Panc1 (cell line): ENCODE measurements at regions not wholly inside any gene's neighbourhood (a gene's known extent, or its start where the extent isn't known, plus 50 kb on each side); places are given as distances from the start of the nearest gene placed in this dataset.

Experiments used
- ATAC-seq: fragments of 200-7000 bp; cut with Tn5 transposase; 2 replicates; pipeline ENCODE4 v1.9.1; 2020; ENCODE audit warnings: mild to moderate bottlenecking, moderate library complexity
- BruUV-seq: library from RNA; stranded (reverse); fragments of 400-500 nt; replicated peaks from 2 replicates; lab custom pipeline; 2021; lab: Mats Ljungman, UMichigan
- CTCF ChIA-PET: fragments of 300-600 bp; sonication (Branson Sonifier 250); formaldehyde crosslinking; loops from one replicate; lab custom pipeline; 2022; ENCODE audit warnings: antibody characterized with exemption; lab: Charles Lee
- POLR2A ChIA-PET: fragments of 300-600 bp; sonication (Branson Sonifier 250); formaldehyde crosslinking; loops from one replicate; lab custom pipeline; 2022; ENCODE audit warnings: antibody characterized with exemption; lab: Charles Lee
- DNase-seq: peaks from one replicate; pipeline ENCODE4 v3.0.0-alpha.2; 2010; ENCODE audit warnings: low read depth, low spot score
- H3K27ac ChIP-seq: 2 replicates; pipeline ENCODE4 v1.5.1; 2011; ENCODE audit warnings: mild to moderate bottlenecking, low read length, inconsistent platforms
- H3K27me3 ChIP-seq: fragments of 200-500 bp; sonication (Bioruptor generic); 2 replicates; pipeline ENCODE4 v1.6.0; 2014; ENCODE audit warnings: low read length, inconsistent platforms; ENCODE audit not compliant: control insufficient read depth, insufficient read depth
- H3K36me3 ChIP-seq: fragments of 200-500 bp; sonication (Bioruptor generic); 2 replicates; pipeline ENCODE4 v1.5.1; 2014; ENCODE audit warnings: inconsistent platforms, mild to moderate bottlenecking, low read length, moderate library complexity; ENCODE audit not compliant: control insufficient read depth, insufficient read depth
- H3K4me1 ChIP-seq: 2 replicates; pipeline ENCODE4 v1.5.1; 2011; ENCODE audit warnings: inconsistent platforms, mild to moderate bottlenecking, low read length, moderate library complexity; ENCODE audit not compliant: control insufficient read depth, insufficient read depth
- H3K4me3 ChIP-seq, 2 experiments: 2 replicates each; pipeline ENCODE4 v1.5.1; 2011 to 2012; ENCODE audit warnings: low read depth in 2 of 2, low read length in 2 of 2, mild to moderate bottlenecking in 2 of 2, inconsistent platforms in 1 of 2, moderate library complexity in 1 of 2
- H3K9me3 ChIP-seq: fragments of 200-500 bp; sonication (Bioruptor generic); 2 replicates; pipeline ENCODE4 v1.5.1; 2014; ENCODE audit warnings: low read depth, mild to moderate bottlenecking, inconsistent platforms, low read length, moderate library complexity; ENCODE audit not compliant: control insufficient read depth, insufficient read depth
- POLR2AphosphoS5 ChIP-seq: IDR thresholded peaks from 2 replicates; pipeline ENCODE4 v1.6.1; 2012; ENCODE audit warnings: mild to moderate bottlenecking, low read depth, low read length, moderate library complexity
- SIN3A ChIP-seq: IDR thresholded peaks from 2 replicates; pipeline ENCODE4 v1.6.1; 2012; ENCODE audit warnings: low read depth, mild to moderate bottlenecking, low read length, moderate library complexity, borderline replicate concordance; ENCODE audit not compliant: insufficient read depth
- TCF7L2 ChIP-seq: IDR thresholded peaks from 2 replicates; pipeline ENCODE4 v1.6.1; 2011; ENCODE audit warnings: mild to moderate bottlenecking, low read depth, low read length, inconsistent platforms
- in situ Hi-C: cut with HindIII; loops from 2 replicates; pipeline ENCODE4 v1.10.0; 2016; ENCODE audit warnings: low sequenced_read_pairs, low pct_unique_long_range_greater_than_20kb
- intact Hi-C: fragments of 100-400 bp; cut with micrococcal nuclease; formaldehyde crosslinking; loops from one replicate; pipeline ENCODE4 v1.10.0; 2022; ENCODE audit not compliant: unreplicated experiment
- TF ChIP-seq, protein P1 (sequence below), 2 experiments: IDR thresholded peaks; 2 replicates each; pipeline ENCODE4 v1.6.1; 2011 to 2012; ENCODE audit warnings: low read depth in 2 of 2, control low read depth in 1 of 2, low read length in 1 of 2, mild to moderate bottlenecking in 1 of 2, moderate library complexity in 1 of 2; ENCODE audit not compliant: insufficient read depth in 1 of 2
- TF ChIP-seq, protein P2 (sequence below): fragments of 450-650 bp; IDR thresholded peaks from 2 replicates; pipeline ENCODE4 v1.5.1; 2017; ENCODE audit warnings: mild to moderate bottlenecking

DNA sequence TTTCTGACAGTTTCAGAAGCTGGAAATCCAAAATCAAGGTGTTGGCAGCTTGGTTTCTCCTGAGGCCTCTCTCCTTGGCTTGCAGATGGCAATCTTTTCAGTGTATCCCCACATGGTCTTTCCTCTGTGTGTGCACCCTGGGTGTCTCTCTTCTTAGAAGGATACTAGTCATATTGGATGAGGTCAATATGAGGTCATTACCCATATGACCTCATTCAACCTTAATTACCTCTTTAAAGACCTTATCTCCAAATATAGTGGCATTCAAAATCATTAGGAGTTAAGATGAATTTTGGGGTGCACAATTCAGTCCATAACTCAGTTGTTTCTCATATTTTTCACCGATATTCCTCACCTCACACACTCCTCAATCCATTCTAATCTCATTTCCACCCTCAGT is 92.4 kb upstream of the TGM3 start:
- Histone ChIP-seq H3K4me1 (no peaks in the 10 kb centered on the region), H3K9me3 (no peaks in the 10 kb centered on the region), H3K27ac (no peak overlapping the region), H3K27me3 (peaks cover 17% of the 10 kb centered on the region), H3K36me3 (no peaks in the 10 kb centered on the region), H3K4me3 (no peak overlapping the region)
- intact Hi-C loops, result no loop called here
- no TSS peak for BruUV-seq
- POLR2A ChIA-PET, result no interaction called here
- ATAC-seq (no peak), DNase-seq (no peak)
- TF ChIP-seq POLR2AphosphoS5 (no peak), SIN3A (no peak), TCF7L2 (no peak)
- TF ChIP-seq, protein P1, sequence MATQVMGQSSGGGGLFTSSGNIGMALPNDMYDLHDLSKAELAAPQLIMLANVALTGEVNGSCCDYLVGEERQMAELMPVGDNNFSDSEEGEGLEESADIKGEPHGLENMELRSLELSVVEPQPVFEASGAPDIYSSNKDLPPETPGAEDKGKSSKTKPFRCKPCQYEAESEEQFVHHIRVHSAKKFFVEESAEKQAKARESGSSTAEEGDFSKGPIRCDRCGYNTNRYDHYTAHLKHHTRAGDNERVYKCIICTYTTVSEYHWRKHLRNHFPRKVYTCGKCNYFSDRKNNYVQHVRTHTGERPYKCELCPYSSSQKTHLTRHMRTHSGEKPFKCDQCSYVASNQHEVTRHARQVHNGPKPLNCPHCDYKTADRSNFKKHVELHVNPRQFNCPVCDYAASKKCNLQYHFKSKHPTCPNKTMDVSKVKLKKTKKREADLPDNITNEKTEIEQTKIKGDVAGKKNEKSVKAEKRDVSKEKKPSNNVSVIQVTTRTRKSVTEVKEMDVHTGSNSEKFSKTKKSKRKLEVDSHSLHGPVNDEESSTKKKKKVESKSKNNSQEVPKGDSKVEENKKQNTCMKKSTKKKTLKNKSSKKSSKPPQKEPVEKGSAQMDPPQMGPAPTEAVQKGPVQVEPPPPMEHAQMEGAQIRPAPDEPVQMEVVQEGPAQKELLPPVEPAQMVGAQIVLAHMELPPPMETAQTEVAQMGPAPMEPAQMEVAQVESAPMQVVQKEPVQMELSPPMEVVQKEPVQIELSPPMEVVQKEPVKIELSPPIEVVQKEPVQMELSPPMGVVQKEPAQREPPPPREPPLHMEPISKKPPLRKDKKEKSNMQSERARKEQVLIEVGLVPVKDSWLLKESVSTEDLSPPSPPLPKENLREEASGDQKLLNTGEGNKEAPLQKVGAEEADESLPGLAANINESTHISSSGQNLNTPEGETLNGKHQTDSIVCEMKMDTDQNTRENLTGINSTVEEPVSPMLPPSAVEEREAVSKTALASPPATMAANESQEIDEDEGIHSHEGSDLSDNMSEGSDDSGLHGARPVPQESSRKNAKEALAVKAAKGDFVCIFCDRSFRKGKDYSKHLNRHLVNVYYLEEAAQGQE (IDR thresholded peaks at IDR 0.05; ENCODE audit: insufficient read depth in 1 of 2, low read depth in 2 of 2, low read length in 1 of 2), result no peak
- TF ChIP-seq, protein P2, sequence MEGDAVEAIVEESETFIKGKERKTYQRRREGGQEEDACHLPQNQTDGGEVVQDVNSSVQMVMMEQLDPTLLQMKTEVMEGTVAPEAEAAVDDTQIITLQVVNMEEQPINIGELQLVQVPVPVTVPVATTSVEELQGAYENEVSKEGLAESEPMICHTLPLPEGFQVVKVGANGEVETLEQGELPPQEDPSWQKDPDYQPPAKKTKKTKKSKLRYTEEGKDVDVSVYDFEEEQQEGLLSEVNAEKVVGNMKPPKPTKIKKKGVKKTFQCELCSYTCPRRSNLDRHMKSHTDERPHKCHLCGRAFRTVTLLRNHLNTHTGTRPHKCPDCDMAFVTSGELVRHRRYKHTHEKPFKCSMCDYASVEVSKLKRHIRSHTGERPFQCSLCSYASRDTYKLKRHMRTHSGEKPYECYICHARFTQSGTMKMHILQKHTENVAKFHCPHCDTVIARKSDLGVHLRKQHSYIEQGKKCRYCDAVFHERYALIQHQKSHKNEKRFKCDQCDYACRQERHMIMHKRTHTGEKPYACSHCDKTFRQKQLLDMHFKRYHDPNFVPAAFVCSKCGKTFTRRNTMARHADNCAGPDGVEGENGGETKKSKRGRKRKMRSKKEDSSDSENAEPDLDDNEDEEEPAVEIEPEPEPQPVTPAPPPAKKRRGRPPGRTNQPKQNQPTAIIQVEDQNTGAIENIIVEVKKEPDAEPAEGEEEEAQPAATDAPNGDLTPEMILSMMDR, result no peak
- in situ Hi-C loops, result no loop called here
- CTCF ChIA-PET, result no interaction called here

DNA sequence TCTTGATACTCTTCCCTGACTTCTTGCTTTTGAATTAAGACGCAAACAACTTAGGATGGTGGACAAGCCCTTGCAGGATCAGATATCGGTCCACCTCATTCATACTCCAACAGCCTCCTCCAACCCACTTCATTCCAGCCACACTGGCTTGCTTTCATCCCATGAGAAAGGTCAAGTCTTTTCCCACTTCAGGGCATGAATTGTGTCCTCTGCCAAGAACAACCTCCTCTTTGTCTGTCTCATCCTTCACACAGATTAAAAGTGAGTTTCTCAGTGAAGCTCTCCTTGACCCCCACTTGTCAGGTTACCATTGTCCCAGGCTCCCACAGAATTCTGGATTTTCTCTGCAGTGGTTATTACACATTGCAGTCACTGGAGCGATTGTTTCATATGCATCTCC is 91.8 kb upstream of the TGM3 start:
- Histone ChIP-seq H3K4me1 (no peaks in the 10 kb centered on the region), H3K4me3 (no peak overlapping the region), H3K27me3 (peaks cover 22% of the 10 kb centered on the region), H3K36me3 (no peaks in the 10 kb centered on the region), H3K27ac (no peak overlapping the region), H3K9me3 (no peaks in the 10 kb centered on the region)
- DNase-seq (no peak), ATAC-seq (no peak)
- in situ Hi-C loops (no loop called here), intact Hi-C loops (no loop called here)
- BruUV-seq, result no TSS peak
- ChIA-PET CTCF (no interaction called here), POLR2A (no interaction called here)
- TF ChIP-seq TCF7L2, result no peak
- TF ChIP-seq, protein P1 (IDR thresholded peaks at IDR 0.05; ENCODE audit: insufficient read depth in 1 of 2, low read depth in 2 of 2, low read length in 1 of 2), result no peak
- no peak for TF ChIP-seq SIN3A
- no peak for TF ChIP-seq POLR2AphosphoS5
- TF ChIP-seq, protein P2, result no peak
